ENCODE measurements at regions not wholly inside any gene's neighbourhood (a gene's known extent, or its start where the extent isn't known, plus 50 kb on each side); places are given as distances from the start of the nearest gene placed in this dataset.
"Not testable (repeated sequence)": the region's sequence is repeated elsewhere in the genome, so short reads cannot be mapped to it uniquely, and the experiment has no call there.

DNA sequence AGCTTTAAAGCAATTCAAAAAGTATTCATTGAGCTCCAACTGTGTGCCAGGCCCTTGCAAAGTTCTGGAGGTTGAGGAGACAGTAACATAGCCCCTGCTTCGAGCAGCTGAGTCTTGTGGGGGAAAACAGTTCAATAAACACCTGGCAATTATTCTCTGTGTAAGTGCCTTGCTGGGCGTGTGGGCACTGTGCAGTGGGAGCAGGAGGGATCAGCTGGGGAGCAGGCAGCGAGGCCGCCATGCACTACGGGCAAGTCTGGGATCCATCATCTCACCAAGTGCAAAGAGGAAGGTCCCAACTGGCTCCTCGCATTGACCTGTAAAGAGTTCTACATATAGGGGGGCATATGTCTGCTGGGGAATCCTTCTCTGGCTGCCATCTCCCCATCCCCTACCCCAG lies 342.2 kb upstream of the HS6ST1 start:
- DNase-seq (ENCODE audit: low spot score), result no peak

DNA sequence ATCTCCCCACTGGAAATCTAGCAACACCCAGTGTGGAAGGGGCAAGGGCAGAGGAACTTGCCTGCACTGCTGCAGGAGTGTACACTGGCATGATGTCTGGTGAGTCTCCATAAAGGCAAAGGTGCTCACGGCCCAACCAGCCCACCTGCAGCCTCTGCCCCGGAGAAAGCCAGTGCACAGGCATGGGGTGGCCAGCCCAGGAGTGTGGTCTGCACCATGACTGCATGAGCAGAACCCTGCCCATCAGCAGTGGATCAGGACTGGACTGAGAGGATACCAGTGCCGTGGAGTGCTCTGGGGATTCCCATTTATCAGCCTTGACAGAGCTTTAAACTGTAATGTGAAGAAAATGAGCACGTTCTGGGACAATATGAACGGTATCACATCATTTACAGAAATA lies 342.6 kb upstream of the HS6ST1 start:
- DNase-seq (ENCODE audit: low spot score), result peak; percentile 2

DNA sequence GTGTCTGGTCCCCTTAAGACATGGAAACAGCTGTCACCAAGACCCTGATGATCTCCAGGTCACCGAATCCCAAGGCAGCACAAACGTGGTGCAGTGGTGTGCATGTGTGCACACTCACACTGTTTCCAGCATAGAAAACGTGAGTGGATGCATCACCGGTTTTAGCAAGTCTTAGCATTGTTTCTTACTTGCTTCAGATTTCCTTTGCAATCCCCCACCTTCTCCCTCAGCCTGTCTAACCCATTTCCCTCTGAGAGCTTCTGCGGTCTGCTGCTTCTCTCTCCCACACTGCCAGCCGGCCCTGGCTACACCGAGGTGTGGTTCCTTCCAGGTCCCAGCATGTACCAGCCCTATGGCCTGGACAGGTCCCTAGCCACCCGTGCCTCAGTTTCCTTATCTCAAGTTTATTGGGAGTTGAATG lies 343.4 kb upstream of the HS6ST1 start:
- DNase-seq (ENCODE audit: low spot score), result no peak

DNA sequence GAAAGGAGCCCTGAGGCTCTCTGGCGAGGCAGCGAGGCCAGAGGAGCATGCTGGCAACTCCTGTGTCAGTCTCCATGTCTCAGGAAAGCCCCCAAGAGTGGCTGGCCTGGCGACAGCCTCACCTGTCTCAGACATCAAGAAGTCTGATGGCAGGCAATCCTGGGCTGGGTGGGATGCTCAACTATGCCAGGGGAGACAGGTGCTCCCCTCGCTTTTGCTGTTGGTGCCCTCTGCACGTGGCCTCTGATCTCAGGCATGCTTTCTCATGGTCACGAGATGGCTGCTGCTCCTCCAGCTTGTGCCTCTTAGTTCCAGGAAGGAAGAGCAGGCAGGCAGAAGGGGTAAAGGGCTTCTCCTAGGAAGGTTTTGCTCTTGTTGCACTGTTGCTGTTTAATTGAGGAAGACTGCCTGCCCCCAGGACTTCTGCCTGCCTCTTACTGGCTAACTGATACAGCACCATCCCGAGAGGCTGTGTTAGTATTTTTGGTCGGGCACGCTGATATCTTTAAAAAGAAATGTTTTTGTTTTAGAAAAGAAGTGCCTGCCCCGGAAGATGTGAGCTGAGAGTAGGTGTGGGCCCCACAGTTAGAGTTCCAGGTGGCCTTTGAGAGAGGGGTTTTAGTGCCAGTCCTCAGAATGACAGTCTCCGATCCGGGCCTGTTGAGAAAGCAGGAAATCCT lies 344.8 kb upstream of the HS6ST1 start:
- DNase-seq (ENCODE audit: low spot score), result no peak

DNA sequence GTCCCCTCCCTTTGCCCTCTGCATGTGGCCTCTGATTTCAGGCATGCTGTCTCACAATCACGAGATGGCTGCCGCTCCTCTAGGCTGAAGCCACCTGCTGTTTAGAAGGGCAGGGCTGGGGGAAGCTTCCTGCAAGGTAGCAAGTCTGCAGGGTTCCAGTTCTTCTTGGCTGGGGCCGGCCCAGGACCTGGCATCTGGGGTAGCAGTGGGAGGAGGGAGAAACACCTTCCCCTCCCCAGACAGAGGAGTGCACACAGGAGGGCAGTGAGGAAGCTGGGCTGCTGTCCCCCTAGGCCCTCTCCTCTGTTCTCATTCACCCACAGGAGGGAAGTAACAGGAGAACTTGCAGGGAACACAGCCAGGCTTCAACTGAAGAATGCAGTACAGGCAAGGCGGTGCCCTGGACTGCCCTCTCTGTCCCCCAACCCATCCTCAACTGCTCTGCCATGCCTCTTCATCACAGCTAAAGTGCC lies 345.9 kb upstream of the HS6ST1 start:
- DNase-seq (ENCODE audit: low spot score), result peak; percentile 16

DNA sequence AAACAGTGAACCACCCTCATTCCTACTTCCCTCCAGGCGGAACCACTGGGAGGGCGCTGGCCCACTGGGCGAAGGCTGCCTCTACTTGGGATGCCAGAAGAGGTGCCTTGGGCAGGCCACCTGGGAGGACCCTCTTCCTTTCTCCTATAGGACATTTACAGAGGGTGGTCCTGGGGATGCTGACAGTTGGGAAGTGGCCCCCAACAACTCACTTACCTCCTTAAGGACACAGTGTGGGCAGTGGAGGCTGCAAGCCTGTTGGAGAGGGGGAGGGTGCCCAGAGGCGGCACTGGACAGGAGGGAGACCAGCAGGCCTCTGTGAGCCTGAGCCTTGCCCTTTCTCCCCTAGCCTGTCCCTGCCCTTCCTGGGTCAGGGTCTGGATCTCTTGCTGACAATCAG lies 346.4 kb upstream of the HS6ST1 start:
- DNase-seq (ENCODE audit: low spot score), result no peak

DNA sequence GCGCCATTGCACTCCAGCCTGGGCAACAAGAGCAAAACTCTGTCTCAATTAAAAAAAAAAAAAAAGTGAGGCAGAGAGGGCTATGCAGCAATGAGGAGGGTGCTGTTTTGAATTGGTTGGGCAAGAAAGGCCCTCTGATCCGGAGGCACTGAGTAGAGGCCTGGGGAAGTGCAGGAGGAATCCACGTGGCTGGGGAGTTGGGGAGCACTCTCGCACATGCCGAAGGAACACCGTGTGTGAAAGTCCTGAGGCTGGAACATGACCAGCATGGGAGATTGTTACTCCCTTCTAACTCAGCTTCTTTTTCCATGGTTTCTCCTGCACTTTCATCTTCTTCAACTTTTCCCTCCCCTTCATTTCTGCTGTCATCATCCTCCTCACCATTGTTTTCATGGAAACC lies 347.9 kb upstream of the HS6ST1 start:
- DNase-seq (ENCODE audit: low spot score), result no peak

DNA sequence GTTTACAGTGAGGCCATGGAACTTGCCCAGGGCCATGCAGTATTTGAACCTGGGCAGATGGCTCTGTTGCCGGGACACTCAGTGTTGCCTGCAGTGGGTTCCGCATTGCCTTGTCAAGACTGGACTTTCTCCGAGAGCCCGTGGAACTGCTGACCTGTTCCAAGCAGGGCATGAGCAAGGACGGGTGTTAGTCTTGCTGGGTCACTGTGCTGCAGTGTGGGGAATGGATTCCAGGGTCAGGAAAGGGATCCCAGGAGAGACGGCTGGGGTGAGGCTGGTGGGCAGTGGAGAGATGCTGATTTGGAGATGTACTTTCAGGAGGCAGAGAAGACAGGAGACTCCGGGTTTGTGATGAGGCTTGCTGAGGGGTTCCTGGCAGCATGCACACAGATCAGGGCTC lies 348.7 kb upstream of the HS6ST1 start:
- no peak for DNase-seq (ENCODE audit: low spot score)

DNA sequence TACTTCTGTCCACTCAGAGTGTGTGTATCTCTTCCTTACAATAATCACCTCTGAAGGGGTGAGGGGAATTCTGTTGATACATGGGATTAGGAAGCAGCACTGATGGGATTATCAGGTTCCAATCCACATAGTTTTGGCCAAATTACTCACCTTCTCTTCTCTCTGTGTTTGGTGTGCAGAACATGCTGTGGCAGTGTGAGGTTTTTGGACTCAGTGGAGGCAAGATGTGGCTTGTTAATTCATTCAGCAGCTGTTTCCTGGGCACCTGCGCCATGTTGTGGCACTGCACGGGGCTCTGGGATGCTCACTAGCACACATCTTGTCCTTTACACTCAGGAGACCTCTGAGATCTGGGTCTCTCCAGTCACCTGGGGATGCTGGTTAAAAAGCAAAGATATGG lies 350.3 kb upstream of the HS6ST1 start:
- no peak for DNase-seq (ENCODE audit: low spot score)

DNA sequence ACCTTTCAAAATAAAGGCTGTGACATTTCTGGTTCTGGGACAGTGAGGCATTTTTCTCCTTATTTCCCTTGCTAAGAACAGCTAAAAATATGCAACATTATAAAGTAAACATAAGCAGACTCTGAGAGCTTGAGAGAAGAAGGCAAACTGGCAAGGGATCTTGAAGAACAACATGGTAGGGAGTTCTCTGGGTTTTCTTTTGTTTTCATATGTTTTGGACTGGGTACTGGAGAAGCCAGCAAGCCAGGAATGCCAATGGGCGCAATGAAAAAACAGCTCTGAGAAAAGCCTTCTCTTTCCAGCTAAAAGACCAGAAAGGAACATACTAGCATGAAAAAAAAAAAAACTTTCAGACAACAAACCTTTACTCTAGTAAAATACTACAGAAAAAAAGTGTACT lies 351.4 kb upstream of the HS6ST1 start:
- DNase-seq (ENCODE audit: low spot score), result no peak

DNA sequence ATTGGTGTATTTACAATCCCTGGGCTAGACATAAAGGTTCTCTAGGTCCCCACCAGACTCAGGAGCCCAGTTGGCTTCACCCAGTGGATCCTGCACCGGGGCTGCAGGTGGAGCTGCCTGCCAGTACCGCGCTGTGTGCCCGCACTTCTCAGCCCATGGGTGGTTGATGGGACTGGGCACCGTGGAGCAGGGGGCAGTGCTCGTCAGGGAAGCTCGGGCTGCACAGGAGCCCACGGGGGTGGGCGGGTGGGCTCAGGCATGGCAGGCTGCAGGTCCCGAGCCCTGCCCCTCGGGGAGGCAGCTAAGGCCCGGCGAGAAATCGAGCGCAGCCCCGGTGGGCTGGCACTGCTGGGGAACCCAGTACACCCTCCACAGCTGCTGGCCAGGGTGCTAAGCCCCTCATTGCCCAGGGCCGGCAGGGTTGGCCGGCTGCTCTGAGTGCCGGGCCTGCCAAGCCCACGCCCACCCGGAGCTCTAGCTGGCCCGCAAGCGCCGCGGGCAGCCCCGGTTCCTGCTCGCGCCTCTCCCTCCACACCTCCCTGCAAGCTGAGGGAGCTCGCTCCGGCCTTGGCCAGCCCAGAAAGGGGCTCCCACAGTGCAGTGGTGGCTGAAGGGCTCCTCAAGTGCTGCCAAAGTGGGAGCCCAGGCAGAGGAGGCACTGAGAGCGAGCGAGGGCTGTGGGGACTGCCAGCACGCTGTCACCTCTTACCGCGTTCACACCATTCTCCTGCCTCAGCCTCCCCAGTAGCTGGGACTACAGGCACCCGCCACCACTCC lies 353.5 kb upstream of the HS6ST1 start:
- not testable (repeated sequence) for DNase-seq (ENCODE audit: low spot score)

DNA sequence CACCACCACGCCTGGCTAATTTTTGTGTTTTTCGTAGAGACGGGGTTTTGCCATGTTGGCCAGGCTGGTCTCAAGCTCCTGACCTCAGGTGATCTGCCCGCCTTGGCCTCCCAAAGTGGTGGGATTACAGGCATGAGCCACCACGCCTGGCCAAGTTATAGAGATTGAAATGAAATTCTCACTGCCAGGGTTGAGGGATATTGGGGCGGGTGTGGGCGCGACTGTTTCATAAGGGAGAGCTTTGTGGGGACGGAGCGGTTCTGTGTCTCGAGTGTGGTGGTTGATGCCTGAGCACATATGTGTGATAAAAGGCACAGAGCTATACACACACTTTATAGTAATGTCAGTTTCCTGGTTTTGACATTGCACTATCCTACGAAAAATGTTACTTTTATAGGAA lies 361.0 kb upstream of the HS6ST1 start:
- not testable (repeated sequence) for DNase-seq (ENCODE audit: low spot score)

DNA sequence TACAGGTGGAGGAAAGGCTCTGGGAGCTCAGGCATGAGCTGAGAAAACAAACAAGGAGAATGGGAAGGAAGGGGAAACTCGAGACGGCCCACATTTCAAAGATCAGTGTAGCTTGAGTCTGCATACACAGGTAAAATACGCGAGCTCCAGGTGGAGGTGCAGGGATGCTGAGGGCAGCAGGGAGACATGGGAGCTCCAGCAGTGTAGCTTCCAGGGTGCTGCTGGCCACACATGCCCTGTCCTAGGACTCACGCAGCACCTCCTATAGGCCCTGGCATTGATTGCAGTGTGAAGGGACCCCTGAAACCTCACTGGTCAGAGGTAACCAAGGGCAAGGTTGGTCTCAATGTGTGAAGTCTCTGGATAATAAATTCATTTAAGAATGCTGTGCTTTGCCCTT lies 362.8 kb upstream of the HS6ST1 start:
- DNase-seq (ENCODE audit: low spot score), result no peak

DNA sequence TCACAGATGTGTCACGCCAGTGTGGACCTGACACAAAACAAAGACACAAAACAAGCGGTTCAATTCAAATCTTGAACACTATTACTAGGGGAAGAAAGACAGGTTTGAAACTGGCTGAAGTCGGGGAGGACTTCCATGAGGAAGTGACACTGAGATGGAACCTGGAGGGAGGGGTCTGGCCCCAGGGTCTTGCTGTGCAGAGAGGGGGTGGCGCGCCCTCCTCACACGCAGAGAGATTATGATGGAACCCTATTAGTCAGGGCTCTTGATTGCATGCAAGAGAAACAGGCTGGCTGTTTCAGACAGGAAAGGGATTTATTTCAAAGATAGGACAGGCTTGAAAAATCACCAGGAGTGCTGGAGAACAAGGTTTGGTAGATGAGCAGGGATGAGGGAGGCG lies 363.6 kb upstream of the HS6ST1 start:
- no peak for DNase-seq (ENCODE audit: low spot score)

DNA sequence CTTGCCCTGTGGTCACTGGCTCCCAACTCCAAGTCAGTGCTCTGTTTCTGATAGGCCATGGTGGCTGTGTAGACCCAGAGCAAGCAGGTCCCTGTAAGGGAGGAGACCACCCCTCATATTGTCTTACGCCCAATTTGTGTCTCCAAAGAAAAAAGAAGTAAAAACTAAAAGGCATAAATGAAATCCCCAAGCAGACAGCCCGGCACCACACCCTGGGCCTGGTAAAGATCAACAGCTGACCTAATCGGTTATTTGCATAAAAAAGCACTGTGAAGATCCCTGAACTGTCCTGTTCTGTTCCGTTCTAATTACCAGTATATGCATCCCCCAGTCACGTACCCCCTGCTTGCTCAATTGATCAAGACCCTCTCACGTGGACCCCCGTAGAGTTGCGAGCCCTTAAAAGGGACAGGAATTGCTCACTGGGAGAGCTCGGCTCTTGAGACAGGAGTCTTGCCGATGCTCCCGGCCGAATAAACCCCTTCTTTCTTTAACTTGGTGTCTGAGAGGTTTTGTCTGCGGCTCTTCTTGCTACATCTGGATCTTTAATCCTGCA lies 364.1 kb upstream of the HS6ST1 start:
- DNase-seq (ENCODE audit: low spot score), result no peak

DNA sequence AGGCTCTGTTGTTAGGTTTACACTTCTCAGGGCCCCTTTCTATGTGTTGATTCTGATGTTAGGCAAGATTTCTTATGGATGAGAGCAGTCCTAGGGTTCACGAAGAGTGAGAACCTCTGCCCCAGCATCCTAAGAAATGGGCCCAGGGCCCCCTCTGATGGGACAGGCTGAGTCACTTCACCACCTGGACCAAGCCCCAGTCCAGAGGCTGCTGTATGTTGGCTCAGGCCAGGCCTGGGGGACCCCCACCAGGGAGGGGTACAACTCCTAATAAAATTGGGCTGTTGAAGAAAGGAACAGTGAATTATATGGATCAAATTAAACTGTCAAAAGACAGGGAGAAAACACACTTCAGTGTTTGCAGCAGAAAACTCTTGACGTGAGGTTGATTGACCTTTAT lies 365.9 kb upstream of the HS6ST1 start:
- DNase-seq (ENCODE audit: low spot score), result no peak

DNA sequence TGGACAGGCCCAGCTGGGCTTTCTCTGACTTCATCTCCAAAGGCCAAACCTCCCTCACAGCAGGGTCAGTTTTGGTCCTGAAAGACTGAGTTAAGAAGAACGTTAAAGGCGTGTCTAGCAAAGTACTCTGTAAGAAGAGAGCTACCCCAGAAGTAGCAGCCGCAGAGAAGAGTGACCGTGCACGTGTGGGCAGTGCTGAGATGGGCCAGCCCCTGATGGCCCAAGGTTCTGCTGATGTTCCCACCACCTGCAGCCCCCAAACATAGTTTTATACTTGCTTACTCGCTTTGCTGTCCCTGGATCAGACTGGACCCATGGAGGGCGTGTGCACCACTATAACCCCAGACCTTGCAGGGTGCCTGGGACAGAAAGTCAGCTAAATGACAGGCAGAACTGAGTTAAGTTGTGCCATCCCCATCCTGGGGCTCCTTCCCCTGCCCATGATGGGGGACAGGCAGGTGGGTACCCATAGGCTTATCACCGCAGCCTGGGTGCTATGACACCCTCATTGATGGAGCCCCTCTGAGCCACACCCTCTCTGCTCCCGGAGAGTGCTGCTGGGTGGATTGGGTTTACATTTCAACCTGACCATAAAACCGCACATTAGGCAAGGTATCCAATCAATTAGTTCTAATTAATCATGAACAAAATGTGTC lies 367.3 kb upstream of the HS6ST1 start:
- no peak for DNase-seq (ENCODE audit: low spot score)

DNA sequence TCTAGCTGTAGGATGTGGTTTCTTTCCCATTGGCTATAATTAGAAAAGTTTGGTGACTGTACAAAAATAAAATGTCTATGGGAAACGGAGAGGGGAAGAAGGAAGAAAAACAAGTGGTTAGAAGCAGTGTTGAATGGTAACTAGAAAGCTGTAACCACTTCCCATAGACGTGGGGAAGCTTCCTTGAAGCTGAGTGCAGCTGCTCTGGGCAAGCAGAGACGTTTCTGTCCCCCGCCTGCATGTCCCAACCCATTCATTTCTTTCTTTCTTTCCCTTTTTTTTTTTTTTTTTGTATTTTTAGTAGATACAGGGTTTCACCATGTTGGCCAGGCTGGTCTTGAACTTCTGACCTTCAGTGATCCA lies 367.8 kb upstream of the HS6ST1 start:
- DNase-seq (ENCODE audit: low spot score), result no peak

DNA sequence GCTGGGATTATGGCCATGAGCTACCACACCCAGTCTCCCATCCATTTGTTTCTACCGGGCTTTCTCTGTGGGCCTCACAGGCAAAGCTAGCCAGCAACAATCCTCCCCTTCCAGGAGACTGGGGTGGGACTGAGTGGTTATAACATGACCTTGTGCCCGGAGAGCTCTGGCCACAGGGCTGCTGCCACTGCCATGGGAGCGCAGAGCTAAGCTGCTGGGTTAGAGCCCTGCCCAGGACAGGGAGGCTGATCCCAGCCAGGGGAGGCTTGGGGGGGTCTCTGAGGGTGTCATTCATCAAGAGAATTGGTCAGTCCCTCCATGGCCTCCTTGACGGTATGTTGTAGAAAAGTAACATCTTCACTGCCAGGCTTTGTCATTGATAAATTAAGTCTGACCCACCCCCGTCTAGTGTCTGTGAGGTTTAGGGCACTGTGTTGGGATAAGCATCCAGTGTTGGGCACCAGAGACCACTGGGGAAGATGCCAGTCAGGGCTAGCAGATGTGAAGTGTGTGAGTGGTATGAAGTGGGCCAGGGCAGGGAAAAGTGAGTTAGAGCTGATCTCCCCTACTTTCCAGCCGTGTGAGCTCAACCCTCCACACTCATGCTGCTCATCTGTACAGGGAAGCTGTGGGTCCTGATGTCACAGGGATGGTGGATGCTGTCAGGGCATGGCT lies 368.4 kb upstream of the HS6ST1 start:
- DNase-seq (ENCODE audit: low spot score), result no peak

DNA sequence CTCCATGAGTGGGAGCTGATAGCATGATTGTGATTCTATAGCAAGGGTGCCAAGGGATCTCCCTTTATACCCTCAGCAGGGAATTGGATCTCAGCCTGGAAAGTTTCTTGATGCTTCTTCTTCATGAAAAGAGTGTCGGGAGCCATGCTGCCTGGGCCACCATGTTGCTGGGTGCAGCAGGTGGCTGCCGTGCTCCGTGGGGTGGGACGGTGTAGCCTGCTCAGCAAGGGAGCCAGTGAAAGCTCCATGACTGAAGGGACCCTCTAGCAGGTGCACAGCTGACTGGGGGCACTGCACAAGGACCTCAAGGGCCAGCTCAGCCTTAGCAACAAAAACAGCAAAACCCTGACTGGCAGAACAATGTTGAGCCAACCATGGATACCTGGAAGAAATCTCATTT lies 368.9 kb upstream of the HS6ST1 start:
- DNase-seq (ENCODE audit: low spot score), result no peak

DNA sequence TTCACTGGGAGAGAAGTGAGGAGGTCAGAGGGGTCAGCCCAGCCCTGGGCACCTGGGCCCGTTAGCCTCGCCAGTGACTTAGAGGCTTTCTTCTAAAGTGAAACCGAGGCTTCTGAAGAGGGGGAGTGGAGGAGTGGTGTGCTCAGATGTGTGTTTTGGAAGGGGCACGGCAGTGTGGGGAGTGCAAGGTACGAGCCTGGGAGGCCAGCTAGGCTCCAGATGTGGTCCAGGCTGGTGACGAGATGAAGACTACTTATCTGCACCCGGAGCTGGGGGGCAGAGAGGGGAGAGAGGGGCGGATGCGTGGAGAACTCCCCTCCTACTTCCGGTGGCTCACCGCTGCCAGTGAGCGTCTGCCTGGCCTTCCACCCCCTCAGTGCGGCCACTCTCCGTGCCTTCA lies 371.3 kb upstream of the HS6ST1 start:
- DNase-seq (ENCODE audit: low spot score), result no peak

DNA sequence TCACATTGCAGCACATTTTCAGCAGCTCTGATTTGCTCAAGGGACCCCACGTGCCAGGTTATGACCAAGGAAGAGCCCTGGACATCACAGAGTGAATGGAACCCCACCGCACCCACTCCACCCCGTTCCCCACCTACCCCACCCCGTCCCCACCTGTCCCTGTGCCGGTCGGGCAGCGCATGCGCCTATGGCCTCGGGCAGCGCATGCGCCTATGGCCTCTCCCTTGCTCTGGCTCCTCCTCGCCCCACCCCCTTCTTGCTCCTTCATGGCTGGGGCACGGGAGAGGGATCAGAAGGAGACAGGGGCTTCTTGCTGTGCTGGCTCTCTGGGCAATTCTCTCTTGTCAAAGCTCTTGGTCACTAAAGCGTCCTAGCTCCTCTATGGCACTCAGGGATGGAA lies 371.8 kb upstream of the HS6ST1 start:
- DNase-seq (ENCODE audit: low spot score), result no peak
